Body of pancreas (tissue), 4 donors: ENCODE measurements at regions not wholly inside any gene's neighbourhood (a gene's known extent, or its start where the extent isn't known, plus 50 kb on each side); places are given as distances from the start of the nearest gene placed in this dataset.
A peak's percentile ranks its signal among the peaks of the same experiment; 100 is the strongest.

ENCODE experiments used
- ATAC-seq: fragments of 150-250 bp; one replicate; pipeline ENCODE4 v1.9.1; 2016
- DNase-seq, 4 donors: peaks; one replicate each; pipeline ENCODE4 v3.0.0-alpha.2; 2019
- H3K27ac ChIP-seq, 4 donors: fragments of 200-600 bp; sonication (generic); 1 replicate in 3 of 4; 2 replicates in 1 of 4; pipeline versions ENCODE4 v1.5.1 to v1.6.1; 2016 to 2019; ENCODE audit warnings: mild to moderate bottlenecking in 1 of 4, mixed read lengths in 1 of 4, moderate library complexity in 1 of 4
- H3K27me3 ChIP-seq, 2 donors: fragments of 200-600 bp; sonication (generic); one replicate each; pipeline ENCODE4 v1.6.0; 2016; ENCODE audit warnings: mild to moderate bottlenecking in 1 of 2
- H3K36me3 ChIP-seq, 2 donors: fragments of 200-600 bp; sonication (generic); replicated peaks in 1 of 2; 2 replicates each; pipeline ENCODE4 v1.5.1; 2016; ENCODE audit warnings: low read depth in 2 of 2; ENCODE audit not compliant: insufficient read depth in 1 of 2
- H3K4me1 ChIP-seq: fragments of 200-600 bp; sonication (generic); one replicate; pipeline ENCODE4 v1.6.0; 2016
- H3K4me3 ChIP-seq, 2 donors: fragments of 200-600 bp; sonication (generic); 1 replicate in 1 of 2; 2 replicates in 1 of 2; pipeline ENCODE4 v1.5.1; 2016 to 2019
- H3K9me3 ChIP-seq, 3 donors: fragments of 200-600 bp; sonication (generic); 1 replicate in 2 of 3; 2 replicates in 1 of 3; pipeline ENCODE4 v1.5.1; 2016
- CTCF ChIP-seq, 7 experiments: fragments of 450-650 bp in 4 of 7; fragments of 200-600 bp in 3 of 7; sonication (generic) in 3 of 7; IDR thresholded peaks; one replicate each; pipeline ENCODE4 v1.5.1; 2016 to 2019; ENCODE audit warnings: antibody characterized with exemption in 7 of 7
- POLR2A ChIP-seq, 3 donors: fragments of 450-650 bp; IDR thresholded peaks; one replicate each; pipeline ENCODE4 v1.6.1; 2016; ENCODE audit warnings: antibody characterized with exemption in 3 of 3, mild to moderate bottlenecking in 2 of 3
- WGBS, 2 donors: methylation state at CpG; one replicate each; pipeline ENCODE4 v1.1.5; 2017; 5-methylcytosine and 5-hydroxymethylcytosine counted together
- intact Hi-C: fragments of 100-400 bp; cut with DNase I; formaldehyde crosslinking; loops from one replicate; pipeline ENCODE4 v1.15.1; 2023

- no peak overlapping the region for H3K4me3 ChIP-seq
- no peaks in the 10 kb centered on the region for H3K27me3 ChIP-seq
- WGBS, 2 donors = 55 to 61% methylated on average over 3 of the region's 3 CpGs
- no peaks in the 10 kb centered on the region for H3K9me3 ChIP-seq
- DNase-seq (no peak), ATAC-seq (no peak)
- TF ChIP-seq CTCF (IDR thresholded peaks at IDR 0.05) = no peak
- TF ChIP-seq POLR2A (IDR thresholded peaks at IDR 0.05) = no peak
- intact Hi-C loops = no loop called here
- H3K27ac ChIP-seq = no peak overlapping the region
- H3K36me3 ChIP-seq = no peaks in the 10 kb centered on the region
- no peaks in the 10 kb centered on the region for H3K4me1 ChIP-seq
These were observed 145.3 kb downstream of the GRIN2B start for GRCh38 chr12:13836099-13836498.

- TF ChIP-seq CTCF (IDR thresholded peaks at IDR 0.05) (no peak), POLR2A (IDR thresholded peaks at IDR 0.05) (no peak)
- no peaks in the 10 kb centered on the region for H3K27me3 ChIP-seq
- DNase-seq (no peak), ATAC-seq (no peak)
- no peaks in the 10 kb centered on the region for H3K9me3 ChIP-seq
- intact Hi-C loops = no loop called here
- H3K4me1 ChIP-seq = no peaks in the 10 kb centered on the region
- H3K4me3 ChIP-seq = no peak overlapping the region
- no peaks in the 10 kb centered on the region for H3K36me3 ChIP-seq
- WGBS, 2 donors = 94 to 100% methylated on average over 1 of the region's 1 CpG
- H3K27ac ChIP-seq = no peak overlapping the region
These were observed 145.8 kb downstream of the GRIN2B start for GRCh38 chr12:13835652-13836051.

- Histone ChIP-seq H3K27ac (no peak overlapping the region), H3K4me1 (no peaks in the 10 kb centered on the region), H3K36me3 (no peaks in the 10 kb centered on the region), H3K4me3 (no peak overlapping the region), H3K27me3 (no peaks in the 10 kb centered on the region), H3K9me3 (no peaks in the 10 kb centered on the region)
- no peak for TF ChIP-seq POLR2A (IDR thresholded peaks at IDR 0.05)
- no peak for TF ChIP-seq CTCF (IDR thresholded peaks at IDR 0.05)
- DNase-seq (no peak), ATAC-seq (no peak)
- intact Hi-C loops = no loop called here
- 71 to 72% methylated on average over 5 of the region's 5 CpGs for WGBS, 2 donors
These were observed 147.2 kb downstream of the GRIN2B start for GRCh38 chr12:13834241-13834640.

- ATAC-seq = no peak
- intact Hi-C loops = no loop called here
- H3K9me3 ChIP-seq = no peaks in the 10 kb centered on the region
- no peaks in the 10 kb centered on the region for H3K27me3 ChIP-seq
- H3K27ac ChIP-seq = no peak overlapping the region
- no peaks in the 10 kb centered on the region for H3K4me1 ChIP-seq
- peak in 3 of 4 donors; percentile 8 to 24 (median 17) for DNase-seq
- 32 to 48% methylated on average over 7 of the region's 7 CpGs for WGBS, 2 donors
- H3K4me3 ChIP-seq = no peak overlapping the region
- H3K36me3 ChIP-seq = no peaks in the 10 kb centered on the region
- TF ChIP-seq CTCF (IDR thresholded peaks at IDR 0.05) = no peak
- TF ChIP-seq POLR2A (IDR thresholded peaks at IDR 0.05) = no peak
These were observed 164.3 kb downstream of the GRIN2B start for GRCh38 chr12:13817131-13817530.

GRCh38 chr12:13816394-13816793 lies 165.0 kb downstream of the GRIN2B start:
- intact Hi-C loops = no loop called here
- H3K27me3 ChIP-seq = no peaks in the 10 kb centered on the region
- 70 to 79% methylated on average over 2 of the region's 2 CpGs for WGBS, 2 donors
- no peak for ATAC-seq
- H3K9me3 ChIP-seq = no peaks in the 10 kb centered on the region
- H3K4me3 ChIP-seq = no peak overlapping the region
- DNase-seq = no peak
- no peak overlapping the region for H3K27ac ChIP-seq
- H3K4me1 ChIP-seq = no peaks in the 10 kb centered on the region
- TF ChIP-seq CTCF (IDR thresholded peaks at IDR 0.05) = no peak
- TF ChIP-seq POLR2A (IDR thresholded peaks at IDR 0.05) = no peak
- H3K36me3 ChIP-seq = no peaks in the 10 kb centered on the region
